K562 (cell line): ENCODE measurements at regions not wholly inside any gene's neighbourhood (a gene's known extent, or its start where the extent isn't known, plus 50 kb on each side); places are given as distances from the start of the nearest gene placed in this dataset.

Source experiments
- ATAC-seq: fragments of 200-7000 bp; cut with Tn5 transposase; 3 replicates; pipeline ENCODE4 v1.9.1; 2020; ENCODE audit warnings: moderate library complexity
- BruUV-seq: library from RNA; stranded (reverse); fragments of 400-500 nt; replicated peaks from 2 replicates; lab custom pipeline; 2021; lab: Mats Ljungman, UMichigan
- CTCF ChIA-PET: fragments of 300-600 bp; formaldehyde crosslinking; extraction: SDS; loops from one replicate; lab custom pipeline; 2021; ENCODE audit warnings: low intra/inter-chr PET ratio; lab: Yijun Ruan, JAX
- POLR2A ChIA-PET: fragments of 300-600, 350-650 bp; sonication (Branson Sonifier 250); formaldehyde crosslinking; extraction: SDS; loops from one replicate; lab custom pipeline; 2021; ENCODE audit warnings: antibody characterized with exemption, inconsistent platforms; lab: Yijun Ruan, JAX
- DNase-seq, 4 experiments: peaks; one replicate each; pipeline versions ENCODE4 v3.0.0 to v3.0.0-alpha.2; 2011 to 2018; ENCODE audit warnings: low spot score in 3 of 4, mixed read lengths in 3 of 4; ENCODE audit errors: extremely low read depth in 1 of 4
- FAIRE-seq: peaks from 2 replicates; lab custom pipeline; 2011; peaks lifted over from hg19 to GRCh38; lab: Jason Lieb, UNC
- H2AFZ ChIP-seq: 2 replicates; pipeline ENCODE4 v1.6.0; 2011; ENCODE audit warnings: low read depth, low read length, control low read depth, inconsistent platforms
- H3K27ac ChIP-seq: fragments of 200-600 bp; 3 replicates; pipeline ENCODE4 v1.8.0; 2011; ENCODE audit warnings: low read depth, mild to moderate bottlenecking, control low read depth, inconsistent platforms, low read length, moderate library complexity, mixed read lengths; ENCODE audit errors: extremely low read depth
- H3K27me3 ChIP-seq, 2 experiments: fragments of 300-600 bp in 1 of 2; 2 replicates in 1 of 2; 3 replicates in 1 of 2; pipeline versions ENCODE4 v1.6.0 to v1.8.0; 2011; ENCODE audit warnings: inconsistent platforms in 2 of 2, low read length in 2 of 2, mild to moderate bottlenecking in 1 of 2, mixed read lengths in 1 of 2, moderate library complexity in 1 of 2; ENCODE audit not compliant: control insufficient read depth in 2 of 2, insufficient read depth in 2 of 2
- H3K36me3 ChIP-seq: fragments of 300-600 bp; 3 replicates; pipeline ENCODE4 v1.8.0; 2011; ENCODE audit warnings: mild to moderate bottlenecking, low read length, inconsistent platforms; ENCODE audit not compliant: control insufficient read depth, insufficient read depth
- H3K4me1 ChIP-seq, 2 experiments: fragments of 200-600 bp in 1 of 2; replicated peaks in 1 of 2; 2 replicates in 1 of 2; 3 replicates in 1 of 2; pipeline versions ENCODE4 v1.5.1 to v1.8.0; 2011; ENCODE audit warnings: inconsistent platforms in 2 of 2, low read length in 2 of 2, mild to moderate bottlenecking in 1 of 2, mixed read lengths in 1 of 2, moderate library complexity in 1 of 2; ENCODE audit not compliant: control insufficient read depth in 2 of 2, insufficient read depth in 2 of 2
- H3K4me2 ChIP-seq: 2 replicates; pipeline ENCODE4 v1.6.1; 2011; ENCODE audit warnings: low read length, control low read depth, inconsistent platforms, mixed read lengths; ENCODE audit not compliant: insufficient read depth
- H3K4me3 ChIP-seq: fragments of 200-600 bp; sonication (generic), shearing (Covaris generic); 2 replicates; pipeline ENCODE4 v1.5.1; 2016; ENCODE audit warnings: control low read depth, inconsistent platforms
- H3K79me2 ChIP-seq: fragments of 200-600 bp; 3 replicates; pipeline ENCODE4 v1.8.0; 2011; ENCODE audit warnings: low read length, inconsistent platforms; ENCODE audit not compliant: control insufficient read depth, insufficient read depth
- H3K9ac ChIP-seq, 2 experiments: 2 replicates each; pipeline versions ENCODE4 v1.6.0 to v1.6.1; 2011; ENCODE audit warnings: low read depth in 2 of 2, low read length in 2 of 2, control low read depth in 1 of 2, inconsistent platforms in 1 of 2, mild to moderate bottlenecking in 1 of 2, mixed read lengths in 1 of 2; ENCODE audit not compliant: insufficient read depth in 1 of 2
- H3K9me1 ChIP-seq: one replicate; pipeline ENCODE4 v1.6.0; 2011; ENCODE audit warnings: inconsistent platforms, mild to moderate bottlenecking, low read length, moderate library complexity; ENCODE audit not compliant: control insufficient read depth, insufficient read depth
- H3K9me3 ChIP-seq: replicated peaks from 2 replicates; pipeline ENCODE4 v1.5.1; 2011; ENCODE audit warnings: low read depth, low read length, inconsistent platforms; ENCODE audit not compliant: control insufficient read depth, insufficient read depth
- H4K20me1 ChIP-seq: replicated peaks from 2 replicates; pipeline ENCODE4 v1.6.1; 2011; ENCODE audit warnings: low read length, inconsistent platforms, mixed read lengths; ENCODE audit not compliant: control insufficient read depth, insufficient read depth
- ARHGAP35 ChIP-seq: fragments of 450-650 bp; IDR thresholded peaks from 2 replicates; pipeline ENCODE4 v1.6.1; 2018; ENCODE audit not compliant: partially characterized antibody
- ATF1 ChIP-seq, 2 experiments: fragments of 450-650 bp in 1 of 2; IDR thresholded peaks; 2 replicates each; pipeline ENCODE4 v1.6.1; 2016; ENCODE audit warnings: missing compliant biosample characterization in 1 of 2, missing genetic modification characterization in 1 of 2
- BRD9 ChIP-seq: fragments of 450-650 bp; IDR thresholded peaks from 2 replicates; pipeline ENCODE4 v1.6.1; 2018; ENCODE audit warnings: low read depth; ENCODE audit not compliant: partially characterized antibody
- DIDO1 ChIP-seq: fragments of 450-650 bp; IDR thresholded peaks from 2 replicates; pipeline ENCODE4 v1.6.1; 2016; ENCODE audit warnings: low read depth, missing biosample characterization, missing genetic modification characterization
- EHMT2 ChIP-seq: fragments of 450-650 bp; IDR thresholded peaks from 2 replicates; pipeline ENCODE4 v1.6.1; 2018; ENCODE audit warnings: antibody characterized with exemption
- HDAC1 ChIP-seq, 2 experiments: fragments of 450-650 bp; IDR thresholded peaks; 2 replicates each; pipeline ENCODE4 v1.6.1; 2016 to 2017; ENCODE audit warnings: inconsistent platforms in 1 of 2, mild to moderate bottlenecking in 1 of 2, moderate library complexity in 1 of 2
- KLF1 ChIP-seq: fragments of 450-650 bp; IDR thresholded peaks from 2 replicates; pipeline ENCODE4 v1.6.1; 2016; ENCODE audit warnings: missing genetic modification characterization, missing compliant biosample characterization
- NR2C1 ChIP-seq, 2 experiments: fragments of 450-650 bp; IDR thresholded peaks; 2 replicates each; pipeline ENCODE4 v1.6.1; 2017; ENCODE audit warnings: mild to moderate bottlenecking in 2 of 2, antibody characterized with exemption in 1 of 2, inconsistent platforms in 1 of 2, missing compliant biosample characterization in 1 of 2, missing genetic modification characterization in 1 of 2
- PTBP1 ChIP-seq: fragments of 200-400 bp; formaldehyde crosslinking; IDR thresholded peaks from 2 replicates; pipeline ENCODE4 v1.6.1; 2017; ENCODE audit warnings: low read depth, low read length
- SRF ChIP-seq, 2 experiments: fragments of 250-450, 450-650 bp in 1 of 2; sonication (Bioruptor Pico) in 1 of 2; sonication (generic) in 1 of 2; formaldehyde crosslinking; IDR thresholded peaks; 2 replicates each; pipeline versions ENCODE4 v1.5.0 to v1.5.1; 2020 to 2022; ENCODE audit warnings: mild to moderate bottlenecking in 1 of 2, missing genetic modification reagents in 1 of 2
- WGBS: fragments of 100-300 bp; shearing (Covaris generic); methylation state at CpG from one replicate; pipeline ENCODE4 v1.1.6; 2016; ENCODE audit warnings: low coverage, mixed read lengths; ENCODE audit not compliant: insufficient coverage; ENCODE audit errors: missing lambda C conversion rate; 5-methylcytosine and 5-hydroxymethylcytosine counted together
- in situ Hi-C: fragments of 300-500 bp; cut with MboI; formaldehyde crosslinking; loops from 4 replicates; pipeline ENCODE4 v1.15.0; 2018; ENCODE audit warnings: inconsistent platforms, mixed read lengths
- intact Hi-C: fragments of 100-400 bp; cut with micrococcal nuclease; formaldehyde crosslinking; loops from 2 replicates; pipeline ENCODE4 v1.14.2; 2022

DNA sequence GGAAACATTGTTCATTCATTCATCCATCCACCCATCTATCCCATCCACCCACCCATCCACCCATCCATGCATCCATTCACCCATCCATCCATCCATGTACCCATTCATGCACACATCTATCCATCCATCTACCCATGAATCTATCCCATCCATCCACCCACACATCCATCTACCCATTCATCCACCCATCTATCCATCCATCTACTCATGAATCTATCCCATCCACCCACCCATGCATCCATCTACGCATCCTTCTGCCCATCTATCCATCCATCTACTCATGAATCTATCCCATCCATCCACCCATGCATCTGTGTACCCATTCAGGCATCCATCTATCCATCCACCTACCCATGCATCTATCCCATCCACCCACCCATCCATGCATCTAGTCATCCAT lies 51.6 kb upstream of the URI1 start:
- no peak for FAIRE-seq

More for the DNA sequence above, 51.6 kb upstream of the URI1 start:
- H2AFZ ChIP-seq, result no peak overlapping the region
- no TSS peak for BruUV-seq
- WGBS, result 30% methylated on average over 1 of the region's 1 CpG
- no peak overlapping the region for H3K4me2 ChIP-seq
- H3K27me3 ChIP-seq, result peaks cover 0 to 6% of the 10 kb centered on the region in 2 experiments; a peak in 1 of 5 replicates
- ATAC-seq (no peak), DNase-seq (no peak)
- no peak overlapping the region for H3K9ac ChIP-seq
- no peaks in the 10 kb centered on the region for H3K9me3 ChIP-seq
- TF ChIP-seq SRF (CRISPR knock-in tag; IDR thresholded peaks at IDR 0.05) (no peak), KLF1 (tag) (no peak), EHMT2 (peak; percentile 49; the same call in 1 of the 2 replicates), ATF1 (CRISPR knock-in tag; IDR thresholded peaks at IDR 0.05) (no peak), ATF1 (tag; IDR thresholded peaks at IDR 0.05) (no peak), PTBP1 (no peak), ARHGAP35 (peak; percentile 30), NR2C1 (IDR thresholded peaks at IDR 0.05) (no peak), NR2C1 (tag; IDR thresholded peaks at IDR 0.05) (no peak), DIDO1 (tag) (no peak), HDAC1 (IDR thresholded peaks at IDR 0.05) (0 out of 4 replicates have a peak, but pooled peaks of 1 of the 2 experiments have one; percentile 16), BRD9 (no peak)
- ChIA-PET CTCF (no interaction called here), POLR2A (no interaction called here)
- H3K79me2 ChIP-seq, result no peaks in the 10 kb centered on the region
- no peaks in the 10 kb centered on the region for H3K9me1 ChIP-seq
- in situ Hi-C loops (no loop called here), intact Hi-C loops (loop anchor here (5.0 kb wide), 1 partner anchor 52 kb away; the partner anchor contains the start of gene URI1)
- no peak overlapping the region for H3K27ac ChIP-seq
- peaks cover 15 to 16% of the 10 kb centered on the region in 2 experiments for H3K4me1 ChIP-seq
- H4K20me1 ChIP-seq, result 0 out of 2 replicates have a peak, but pooled peaks cover 11% of the 10 kb centered on the region
- H3K4me3 ChIP-seq, result no peak overlapping the region
- H3K36me3 ChIP-seq, result no peaks in the 10 kb centered on the region
